Upper lobe of left lung (tissue), 4 donors: ENCODE measurements at regions not wholly inside any gene's neighbourhood (a gene's known extent, or its start where the extent isn't known, plus 50 kb on each side); places are given as distances from the start of the nearest gene placed in this dataset.

Experiments
- EP300 ChIP-seq, 4 donors: sonication (generic); formaldehyde crosslinking; IDR thresholded peaks; one replicate each; pipeline ENCODE4 v1.5.1; 2017; ENCODE audit warnings: antibody characterized with exemption in 4 of 4, control low read depth in 2 of 4
- POLR2A ChIP-seq, 4 donors: fragments of 450-650 bp; IDR thresholded peaks; one replicate each; pipeline ENCODE4 v1.5.1; 2016 to 2017; ENCODE audit warnings: antibody characterized with exemption in 4 of 4, mild to moderate bottlenecking in 2 of 4
- POLR2AphosphoS5 ChIP-seq, 2 donors: sonication (generic); formaldehyde crosslinking; IDR thresholded peaks; one replicate each; pipeline ENCODE4 v1.5.1; 2017; ENCODE audit warnings: antibody characterized with exemption in 2 of 2
- TF ChIP-seq, protein P1 (sequence below), 6 experiments: fragments of 450-650 bp in 4 of 6; fragments of 200-600 bp in 2 of 6; sonication (generic) in 2 of 6; IDR thresholded peaks; one replicate each; pipeline ENCODE4 v1.5.1; 2016 to 2019; ENCODE audit warnings: antibody characterized with exemption in 6 of 6

DNA sequence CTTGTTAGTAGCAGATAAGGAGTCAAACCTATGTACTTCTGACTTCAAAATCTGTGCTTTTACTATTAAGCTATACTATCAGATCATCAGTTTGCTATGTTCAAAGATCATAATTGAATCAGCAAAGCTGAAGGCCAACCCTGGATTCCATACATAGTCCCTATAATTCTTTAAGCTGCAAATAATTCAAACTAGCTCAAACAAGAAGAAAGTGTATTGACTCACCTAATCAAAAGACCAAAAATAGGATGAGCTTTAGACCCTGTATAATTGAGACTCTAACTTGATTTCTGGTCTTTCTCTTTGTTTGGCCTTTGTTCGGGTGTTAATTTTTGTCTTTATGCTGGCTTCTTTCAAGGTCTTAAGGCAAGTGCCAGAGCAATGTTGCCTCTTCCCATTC is 213.7 kb downstream of the CWF19L2 start:
- TF ChIP-seq, protein P1, sequence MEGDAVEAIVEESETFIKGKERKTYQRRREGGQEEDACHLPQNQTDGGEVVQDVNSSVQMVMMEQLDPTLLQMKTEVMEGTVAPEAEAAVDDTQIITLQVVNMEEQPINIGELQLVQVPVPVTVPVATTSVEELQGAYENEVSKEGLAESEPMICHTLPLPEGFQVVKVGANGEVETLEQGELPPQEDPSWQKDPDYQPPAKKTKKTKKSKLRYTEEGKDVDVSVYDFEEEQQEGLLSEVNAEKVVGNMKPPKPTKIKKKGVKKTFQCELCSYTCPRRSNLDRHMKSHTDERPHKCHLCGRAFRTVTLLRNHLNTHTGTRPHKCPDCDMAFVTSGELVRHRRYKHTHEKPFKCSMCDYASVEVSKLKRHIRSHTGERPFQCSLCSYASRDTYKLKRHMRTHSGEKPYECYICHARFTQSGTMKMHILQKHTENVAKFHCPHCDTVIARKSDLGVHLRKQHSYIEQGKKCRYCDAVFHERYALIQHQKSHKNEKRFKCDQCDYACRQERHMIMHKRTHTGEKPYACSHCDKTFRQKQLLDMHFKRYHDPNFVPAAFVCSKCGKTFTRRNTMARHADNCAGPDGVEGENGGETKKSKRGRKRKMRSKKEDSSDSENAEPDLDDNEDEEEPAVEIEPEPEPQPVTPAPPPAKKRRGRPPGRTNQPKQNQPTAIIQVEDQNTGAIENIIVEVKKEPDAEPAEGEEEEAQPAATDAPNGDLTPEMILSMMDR (IDR thresholded peaks at IDR 0.05): no peak
- no peak for TF ChIP-seq POLR2A (IDR thresholded peaks at IDR 0.05)
- TF ChIP-seq POLR2AphosphoS5 (IDR thresholded peaks at IDR 0.05): no peak
- no peak for TF ChIP-seq EP300 (IDR thresholded peaks at IDR 0.05)
